ENCODE measurements at regions not wholly inside any gene's neighbourhood (a gene's known extent, or its start where the extent isn't known, plus 50 kb on each side); places are given as distances from the start of the nearest gene placed in this dataset.

- WGBS, 2 experiments (ENCODE audit: low coverage in 1 of 2, low lambda C conversion rate in 2 of 2, missing lambda C conversion rate in 2 of 2) = 41% methylated on average over 18 of the region's 18 CpGs
- Histone ChIP-seq H3K36me3 (ENCODE audit: low read depth) (no peaks in the 10 kb centered on the region), H3K9me3 (ENCODE audit: low read depth) (no peaks in the 10 kb centered on the region), H3F3A (ENCODE audit: insufficient read depth) (no peaks in the 10 kb centered on the region), H3K4me2 (ENCODE audit: unreplicated experiment) (no peak overlapping the region), H3K27ac (no peak overlapping the region), H3K9me2 (ENCODE audit: insufficient read depth) (no peaks in the 10 kb centered on the region), H3K27me3 (replicated peaks; ENCODE audit: insufficient read depth) (no peaks in the 10 kb centered on the region), H4K20me1 (ENCODE audit: insufficient read depth) (no peaks in the 10 kb centered on the region), H3K9ac (no peak overlapping the region), H2AFZ (no peak overlapping the region), H3K4me3 (no peak overlapping the region), H3K79me2 (ENCODE audit: insufficient read depth) (no peaks in the 10 kb centered on the region), H3K4me1 (ENCODE audit: insufficient read depth) (no peaks in the 10 kb centered on the region)
- TF ChIP-seq EZH2phosphoT487 (IDR thresholded peaks at IDR 0.05; ENCODE audit: insufficient read depth, low read depth) = no peak
- TF ChIP-seq EZH2 (IDR thresholded peaks at IDR 0.05; ENCODE audit: insufficient read depth, poor library complexity, severe bottlenecking) = no peak
- DNase-seq = no peak
- in situ Hi-C loops (cut with MboI) = no loop called here
These were observed 135.0 kb downstream of the BRD1 start for GRCh38 chr22:49692499-49693225.

GRCh38 chr22:49691256-49691655 is 136.4 kb downstream of the BRD1 start:
- H3K9me3 ChIP-seq (ENCODE audit: low read depth) = no peaks in the 10 kb centered on the region
- H3K4me2 ChIP-seq (ENCODE audit: unreplicated experiment) = no peak overlapping the region
- no peak overlapping the region for H2AFZ ChIP-seq
- H3K9ac ChIP-seq = no peak overlapping the region
- no peak overlapping the region for H3K27ac ChIP-seq
- no peaks in the 10 kb centered on the region for H3K36me3 ChIP-seq (ENCODE audit: low read depth)
- H4K20me1 ChIP-seq (ENCODE audit: insufficient read depth) = no peaks in the 10 kb centered on the region
- no peak for TF ChIP-seq EZH2phosphoT487 (IDR thresholded peaks at IDR 0.05; ENCODE audit: insufficient read depth, low read depth)
- no peak for TF ChIP-seq EZH2 (IDR thresholded peaks at IDR 0.05; ENCODE audit: insufficient read depth, poor library complexity, severe bottlenecking)
- no peaks in the 10 kb centered on the region for H3K79me2 ChIP-seq (ENCODE audit: insufficient read depth)
- in situ Hi-C loops (cut with MboI) = no loop called here
- no peaks in the 10 kb centered on the region for H3K4me1 ChIP-seq (ENCODE audit: insufficient read depth)
- H3K4me3 ChIP-seq = no peak overlapping the region
- H3K9me2 ChIP-seq (ENCODE audit: insufficient read depth) = no peaks in the 10 kb centered on the region
- no peaks in the 10 kb centered on the region for H3K27me3 ChIP-seq (replicated peaks; ENCODE audit: insufficient read depth)
- 52 to 64% methylated on average over 3 of the region's 3 CpGs for whole genome bisulfite sequencing, 2 experiments (ENCODE audit: low coverage in 1 of 2, low lambda C conversion rate in 2 of 2, missing lambda C conversion rate in 2 of 2)
- H3F3A ChIP-seq (ENCODE audit: insufficient read depth) = no peaks in the 10 kb centered on the region
- no peak for DNase-seq

DNA sequence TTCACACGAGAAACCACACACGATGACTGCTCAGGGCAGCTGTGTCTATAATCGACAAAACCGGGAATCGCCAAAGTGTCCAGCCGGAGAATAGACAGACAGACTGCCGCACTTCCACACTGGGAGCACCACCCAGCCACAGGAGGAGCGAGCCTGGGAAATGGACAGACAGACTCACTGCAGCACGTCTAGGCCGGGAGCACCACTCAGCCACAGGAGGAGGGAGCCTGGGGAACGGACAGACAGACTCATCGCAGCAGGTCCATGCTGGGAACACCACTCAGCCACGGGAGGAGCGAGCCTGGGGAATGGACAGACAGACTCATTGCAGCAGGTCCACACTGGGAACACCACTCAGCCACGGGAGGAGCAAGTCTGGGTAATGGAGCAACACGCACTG is 137.2 kb downstream of the BRD1 start:
- Histone ChIP-seq H3K4me3 (no peak overlapping the region), H3K9me3 (ENCODE audit: low read depth) (no peaks in the 10 kb centered on the region)
- WGBS, 2 experiments (ENCODE audit: low coverage in 1 of 2, low lambda C conversion rate in 2 of 2, missing lambda C conversion rate in 2 of 2) = 56 to 58% methylated on average over 16 of the region's 16 CpGs

DNA sequence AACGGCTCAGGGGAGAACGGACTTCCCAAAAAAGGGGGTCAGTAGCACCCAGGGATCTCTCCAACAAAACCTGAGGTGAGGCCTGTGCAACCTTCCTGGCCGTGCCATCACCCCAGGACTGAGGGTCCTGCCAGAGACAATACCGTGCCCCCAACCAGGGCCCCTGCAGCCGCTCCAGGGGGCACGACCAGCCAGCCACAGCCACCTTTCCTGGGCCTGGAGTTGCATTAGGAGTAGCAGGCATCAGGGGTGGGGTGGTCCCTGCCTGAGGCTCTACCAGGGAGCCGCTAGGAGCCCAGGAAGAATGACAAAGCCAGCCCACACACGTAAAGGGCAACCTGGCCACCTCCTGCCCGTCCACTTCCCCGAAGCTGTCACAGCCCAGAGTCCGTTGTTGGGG is 137.8 kb downstream of the BRD1 start:
- Histone ChIP-seq H3K27me3 (replicated peaks; ENCODE audit: insufficient read depth) (no peaks in the 10 kb centered on the region), H3K4me2 (ENCODE audit: unreplicated experiment) (no peak overlapping the region), H3K27ac (no peak overlapping the region), H3K79me2 (ENCODE audit: insufficient read depth) (no peaks in the 10 kb centered on the region), H3K36me3 (ENCODE audit: low read depth) (no peaks in the 10 kb centered on the region), H3K9ac (no peak overlapping the region), H3K4me1 (ENCODE audit: insufficient read depth) (no peaks in the 10 kb centered on the region), H3K9me2 (ENCODE audit: insufficient read depth) (no peaks in the 10 kb centered on the region), H3K9me3 (ENCODE audit: low read depth) (no peaks in the 10 kb centered on the region), H2AFZ (no peak overlapping the region), H4K20me1 (ENCODE audit: insufficient read depth) (no peaks in the 10 kb centered on the region), H3K4me3 (no peak overlapping the region), H3F3A (ENCODE audit: insufficient read depth) (no peaks in the 10 kb centered on the region)
- 18 to 24% methylated on average over 11 of the region's 11 CpGs for WGBS, 2 experiments (ENCODE audit: low coverage in 1 of 2, low lambda C conversion rate in 2 of 2, missing lambda C conversion rate in 2 of 2)
- in situ Hi-C loops (cut with MboI) = no loop called here
- DNase-seq = no peak
- no peak for TF ChIP-seq EZH2phosphoT487 (IDR thresholded peaks at IDR 0.05; ENCODE audit: insufficient read depth, low read depth)
- TF ChIP-seq EZH2 (IDR thresholded peaks at IDR 0.05; ENCODE audit: insufficient read depth, poor library complexity, severe bottlenecking) = no peak

More for the DNA sequence above, 137.2 kb downstream of the BRD1 start:
- no peak overlapping the region for H3K9ac ChIP-seq
- H3K79me2 ChIP-seq (ENCODE audit: insufficient read depth) = no peaks in the 10 kb centered on the region
- H3K27me3 ChIP-seq (replicated peaks; ENCODE audit: insufficient read depth) = no peaks in the 10 kb centered on the region
- no peaks in the 10 kb centered on the region for H4K20me1 ChIP-seq (ENCODE audit: insufficient read depth)
- H3K4me2 ChIP-seq (ENCODE audit: unreplicated experiment) = no peak overlapping the region
- no peaks in the 10 kb centered on the region for H3K4me1 ChIP-seq (ENCODE audit: insufficient read depth)
- H2AFZ ChIP-seq = no peak overlapping the region
- DNase-seq = no peak
- H3K27ac ChIP-seq = no peak overlapping the region
- in situ Hi-C loops (cut with MboI) = no loop called here
- H3K9me2 ChIP-seq (ENCODE audit: insufficient read depth) = no peaks in the 10 kb centered on the region
- H3F3A ChIP-seq (ENCODE audit: insufficient read depth) = no peaks in the 10 kb centered on the region
- no peaks in the 10 kb centered on the region for H3K36me3 ChIP-seq (ENCODE audit: low read depth)
- no peak for TF ChIP-seq EZH2 (IDR thresholded peaks at IDR 0.05; ENCODE audit: insufficient read depth, poor library complexity, severe bottlenecking)
- TF ChIP-seq EZH2phosphoT487 (IDR thresholded peaks at IDR 0.05; ENCODE audit: insufficient read depth, low read depth) = no peak
